Endothelial cell of umbilical vein (primary cell): ENCODE measurements at regions not wholly inside any gene's neighbourhood (a gene's known extent, or its start where the extent isn't known, plus 50 kb on each side); places are given as distances from the start of the nearest gene placed in this dataset.

Experiments used
- BruUV-seq: library from RNA; stranded (reverse); fragments of 400-500 nt; replicated peaks from 2 replicates; lab custom pipeline; 2021; lab: Mats Ljungman, UMichigan
- CTCF ChIA-PET: fragments of 300-600, 350-600 bp; sonication (Branson Sonifier 250); formaldehyde crosslinking; loops from one replicate; lab custom pipeline; 2021; ENCODE audit warnings: antibody characterized with exemption, inconsistent platforms; lab: Charles Lee
- POLR2A ChIA-PET: fragments of 300-600, 350-600 bp; sonication (Branson Sonifier 250); formaldehyde crosslinking; loops from one replicate; lab custom pipeline; 2021; ENCODE audit warnings: antibody characterized with exemption, inconsistent platforms; lab: Charles Lee
- DNase-seq: peaks from one replicate; pipeline ENCODE4 v3.0.0-alpha.2; 2011; ENCODE audit warnings: low read depth, low spot score
- FAIRE-seq: peaks from 2 replicates; lab custom pipeline; 2011; peaks lifted over from hg19 to GRCh38; lab: Jason Lieb, UNC
- H2AFZ ChIP-seq: 2 replicates; pipeline ENCODE4 v1.6.0; 2012; ENCODE audit warnings: low read depth, low read length, control low read depth, inconsistent platforms
- H3K27ac ChIP-seq: 2 replicates; pipeline ENCODE4 v1.5.1; 2011; ENCODE audit warnings: low read depth, mild to moderate bottlenecking, control low read depth, low read length, moderate library complexity; ENCODE audit not compliant: insufficient read depth
- H3K27me3 ChIP-seq, 2 experiments: 2 replicates each; pipeline versions ENCODE4 v1.6.0 to v1.6.1; 2011; ENCODE audit warnings: low read length in 2 of 2, mixed read lengths in 1 of 2; ENCODE audit not compliant: control insufficient read depth in 2 of 2, insufficient read depth in 2 of 2
- H3K36me3 ChIP-seq, 2 experiments: 2 replicates in 1 of 2; 3 replicates in 1 of 2; pipeline ENCODE4 v1.5.1; 2011; ENCODE audit warnings: low read length in 2 of 2, mild to moderate bottlenecking in 1 of 2, moderate library complexity in 1 of 2; ENCODE audit not compliant: control insufficient read depth in 2 of 2, insufficient read depth in 2 of 2; ENCODE audit errors: extremely low read depth in 1 of 2
- H3K4me1 ChIP-seq: 3 replicates; pipeline ENCODE4 v1.5.1; 2011; ENCODE audit warnings: mild to moderate bottlenecking, low read length; ENCODE audit not compliant: control insufficient read depth, insufficient read depth; ENCODE audit errors: extremely low read depth
- H3K4me2 ChIP-seq: 2 replicates; pipeline ENCODE4 v1.6.1; 2011; ENCODE audit warnings: low read length, control low read depth, mixed read lengths; ENCODE audit not compliant: insufficient read depth
- H3K4me3 ChIP-seq, 3 experiments: fragments of 200-600 bp in 1 of 3; sonication (generic), shearing (Covaris generic) in 1 of 3; replicated peaks in 1 of 3; 2 replicates each; pipeline ENCODE4 v1.5.1; 2011 to 2016; ENCODE audit warnings: control low read depth in 3 of 3, low read length in 3 of 3, mild to moderate bottlenecking in 2 of 3, inconsistent platforms in 1 of 3, low read depth in 1 of 3, moderate library complexity in 1 of 3; ENCODE audit not compliant: insufficient read depth in 1 of 3
- H3K79me2 ChIP-seq: 2 replicates; pipeline ENCODE4 v1.6.0; 2012; ENCODE audit warnings: low read length, inconsistent platforms; ENCODE audit not compliant: control insufficient read depth, insufficient read depth
- H3K9ac ChIP-seq: replicated peaks from 2 replicates; pipeline ENCODE3; 2011; ENCODE audit warnings: low read length, control low read depth; ENCODE audit not compliant: insufficient read depth; ENCODE audit errors: extremely low read depth
- H3K9me1 ChIP-seq: replicated peaks from 3 replicates; pipeline ENCODE4 v1.6.0; 2011; ENCODE audit warnings: mild to moderate bottlenecking, low read length; ENCODE audit not compliant: control insufficient read depth, insufficient read depth; ENCODE audit errors: extremely low read depth
- H3K9me3 ChIP-seq: replicated peaks from 2 replicates; pipeline ENCODE4 v1.5.1; 2012; ENCODE audit warnings: low read length, inconsistent platforms; ENCODE audit not compliant: control insufficient read depth, insufficient read depth
- H4K20me1 ChIP-seq: replicated peaks from 2 replicates; pipeline ENCODE3; 2011; ENCODE audit warnings: mild to moderate bottlenecking, low read length; ENCODE audit not compliant: control insufficient read depth, insufficient read depth; ENCODE audit errors: extremely low read depth
- CTCF ChIP-seq, 2 donors: IDR thresholded peaks; 1 replicate in 1 of 2; 2 replicates in 1 of 2; pipeline ENCODE4 v1.5.1; 2011; ENCODE audit warnings: low read length in 2 of 2, mild to moderate bottlenecking in 2 of 2, moderate library complexity in 2 of 2, control low read depth in 1 of 2, inconsistent platforms in 1 of 2, low read depth in 1 of 2; ENCODE audit not compliant: insufficient read depth in 1 of 2; ENCODE audit errors: extremely low read depth in 1 of 2
- EZH2 ChIP-seq: IDR thresholded peaks from 2 replicates; pipeline ENCODE4 v1.6.1; 2012; ENCODE audit warnings: borderline replicate concordance, low read depth, mild to moderate bottlenecking, moderate library complexity, low read length, inconsistent platforms; ENCODE audit not compliant: severe bottlenecking
- FOS ChIP-seq: IDR thresholded peaks from 2 replicates; pipeline ENCODE4 v1.6.1; 2011; ENCODE audit warnings: mild to moderate bottlenecking, low read length, moderate library complexity, borderline replicate concordance; ENCODE audit not compliant: insufficient read depth
- GATA2 ChIP-seq: IDR thresholded peaks from 2 replicates; pipeline ENCODE4 v1.7.0; 2011; ENCODE audit warnings: low read depth, mild to moderate bottlenecking, moderate library complexity, mixed read lengths, low read length; ENCODE audit not compliant: insufficient read length, insufficient read depth
- JUN ChIP-seq: IDR thresholded peaks from 2 replicates; pipeline ENCODE4 v1.6.1; 2011; ENCODE audit warnings: borderline replicate concordance, low read depth; ENCODE audit not compliant: insufficient read length, insufficient read depth
- MAX ChIP-seq: IDR thresholded peaks from 2 replicates; pipeline ENCODE4 v1.6.1; 2011; ENCODE audit not compliant: insufficient read depth, insufficient read length
- MYC ChIP-seq: IDR thresholded peaks from one replicate; pipeline ENCODE4 v1.6.1; 2011; ENCODE audit warnings: mild to moderate bottlenecking, low read depth, low read length
- POLR2A ChIP-seq: IDR thresholded peaks from 2 replicates; pipeline ENCODE4 v1.6.1; 2012; ENCODE audit warnings: low read depth, mild to moderate bottlenecking, control low read depth, low read length
- POLR2AphosphoS5 ChIP-seq: IDR thresholded peaks from 2 replicates; pipeline ENCODE4 v1.6.1; 2012; ENCODE audit warnings: low read depth, mild to moderate bottlenecking, control low read depth, low read length, moderate library complexity; ENCODE audit not compliant: insufficient read depth
- dilution Hi-C: fragments of 300-500 bp; cut with MboI; formaldehyde crosslinking; loops from one replicate; pipeline ENCODE4 v1.15.0; 2019; ENCODE audit warnings: low sequenced_read_pairs; ENCODE audit not compliant: extremely low pct_ligation_motif_present
- intact Hi-C: fragments of 100-400 bp; cut with micrococcal nuclease; formaldehyde crosslinking; loops from one replicate; pipeline ENCODE4 v1.10.0; 2022

- no TSS peak for BruUV-seq
- H3K36me3 ChIP-seq, result no peaks in the 10 kb centered on the region
- H3K4me2 ChIP-seq, result no peak overlapping the region
- no peaks in the 10 kb centered on the region for H4K20me1 ChIP-seq
- no peaks in the 10 kb centered on the region for H3K4me1 ChIP-seq
- ChIA-PET POLR2A (no interaction called here), CTCF (no interaction called here)
- dilution Hi-C loops, result no loop called here
- DNase-seq, result no peak
- H3K9me3 ChIP-seq, result no peaks in the 10 kb centered on the region
- no peak for TF ChIP-seq FOS
- TF ChIP-seq POLR2A, result no peak
- no peak for TF ChIP-seq GATA2
- TF ChIP-seq POLR2AphosphoS5, result no peak
- TF ChIP-seq CTCF (IDR thresholded peaks at IDR 0.05; ENCODE audit: extremely low read depth in 1 of 2, insufficient read depth in 1 of 2, low read depth in 1 of 2, low read length in 2 of 2), result no peak
- no peak for TF ChIP-seq EZH2
- TF ChIP-seq MYC, result no peak
- no peak for TF ChIP-seq JUN
- TF ChIP-seq MAX, result no peak
- intact Hi-C loops, result no loop called here
- peaks cover 0 to 2% of the 10 kb centered on the region in 2 experiments for H3K27me3 ChIP-seq
- H2AFZ ChIP-seq, result no peak overlapping the region
- H3K4me3 ChIP-seq, result no peak overlapping the region
- no peak overlapping the region for H3K9ac ChIP-seq
- H3K79me2 ChIP-seq, result no peaks in the 10 kb centered on the region
- FAIRE-seq, result no peak
- no peaks in the 10 kb centered on the region for H3K9me1 ChIP-seq
- H3K27ac ChIP-seq, result no peak overlapping the region
These were observed 336.4 kb upstream of the BTBD3 start for GRCh38 chr20:11581271-11581670.
